ENCODE measurements at regions not wholly inside any gene's neighbourhood (a gene's known extent, or its start where the extent isn't known, plus 50 kb on each side); places are given as distances from the start of the nearest gene placed in this dataset.

GRCh38 chr1:195709821-195710220 is 898.4 kb downstream of the KCNT2 start:
- Mint-ChIP-seq H3K36me3 (ENCODE audit: insufficient read depth, unreplicated experiment) (no peaks in the 10 kb centered on the region), H3K27ac (ENCODE audit: low read depth, unreplicated experiment) (no peak overlapping the region), H3K4me1 (ENCODE audit: insufficient read depth, unreplicated experiment) (peaks cover 6% of the 10 kb centered on the region), H3K4me3 (ENCODE audit: unreplicated experiment) (no peak overlapping the region), H3K9me3 (ENCODE audit: unreplicated experiment) (no peaks in the 10 kb centered on the region), H3K27me3 (ENCODE audit: insufficient read depth, unreplicated experiment) (no peaks in the 10 kb centered on the region)
- DNase-seq (ENCODE audit: unreplicated experiment) = no peak
- BruUV-seq (replicated peaks) = no TSS peak
- POLR2A ChIA-PET = interaction anchor here (0.7 kb wide), 1 partner anchor 1959 kb away, joined by 3 read pairs; no protein-coding TSS in a partner anchor
- CTCF ChIA-PET = interaction anchor here (0.6 to 0.8 kb wide), 3 partner anchors 16 to 353 kb away, joined by 3 to 4 read pairs (median 3); no protein-coding TSS in a partner anchor
- intact Hi-C loops (cut with micrococcal nuclease) = no loop called here
- TF ChIP-seq CTCF (IDR thresholded peaks at IDR 0.05; ENCODE audit: unreplicated experiment) = no peak

- no peak overlapping the region for H3K27ac Mint-ChIP-seq (ENCODE audit: low read depth, unreplicated experiment)
- H3K4me1 Mint-ChIP-seq (ENCODE audit: insufficient read depth, unreplicated experiment) = peaks cover 1% of the 10 kb centered on the region
- no peaks in the 10 kb centered on the region for H3K9me3 Mint-ChIP-seq (ENCODE audit: unreplicated experiment)
- no peak for DNase-seq (ENCODE audit: unreplicated experiment)
- intact Hi-C loops (cut with micrococcal nuclease) = no loop called here
- ChIA-PET CTCF (interaction anchor here (0.6 to 1.1 kb wide), 2 partner anchors 13 to 484 kb away, joined by 4 to 5 read pairs; no protein-coding TSS in a partner anchor), POLR2A (no interaction called here)
- no peaks in the 10 kb centered on the region for H3K27me3 Mint-ChIP-seq (ENCODE audit: insufficient read depth, unreplicated experiment)
- no peak for TF ChIP-seq CTCF (IDR thresholded peaks at IDR 0.05; ENCODE audit: unreplicated experiment)
- H3K4me3 Mint-ChIP-seq (ENCODE audit: unreplicated experiment) = no peak overlapping the region
- peaks cover under 1% of the 10 kb centered on the region for H3K36me3 Mint-ChIP-seq (ENCODE audit: insufficient read depth, unreplicated experiment)
- BruUV-seq (replicated peaks) = no TSS peak
Observed at GRCh38 chr1:195704028-195704427, 904.2 kb downstream of the KCNT2 start.

- no peaks in the 10 kb centered on the region for H3K9me3 Mint-ChIP-seq (ENCODE audit: unreplicated experiment)
- DNase-seq (ENCODE audit: unreplicated experiment) = no peak
- TF ChIP-seq CTCF (IDR thresholded peaks at IDR 0.05; ENCODE audit: unreplicated experiment) = no peak
- no TSS peak for BruUV-seq (replicated peaks)
- CTCF ChIA-PET = no interaction called here
- no peaks in the 10 kb centered on the region for H3K27me3 Mint-ChIP-seq (ENCODE audit: insufficient read depth, unreplicated experiment)
- intact Hi-C loops (cut with micrococcal nuclease) = no loop called here
- peaks cover 5% of the 10 kb centered on the region for H3K36me3 Mint-ChIP-seq (ENCODE audit: insufficient read depth, unreplicated experiment)
- peaks cover 5% of the 10 kb centered on the region for H3K4me1 Mint-ChIP-seq (ENCODE audit: insufficient read depth, unreplicated experiment)
- H3K4me3 Mint-ChIP-seq (ENCODE audit: unreplicated experiment) = no peak overlapping the region
- H3K27ac Mint-ChIP-seq (ENCODE audit: low read depth, unreplicated experiment) = no peak overlapping the region
- POLR2A ChIA-PET = interaction anchor here (0.6 kb wide), 1 partner anchor 736 kb away, joined by 3 read pairs; no protein-coding TSS in a partner anchor
Observed at GRCh38 chr1:195701149-195701548, 907.1 kb downstream of the KCNT2 start.

- no peak for DNase-seq (ENCODE audit: unreplicated experiment)
- peaks cover 5% of the 10 kb centered on the region for H3K4me1 Mint-ChIP-seq (ENCODE audit: insufficient read depth, unreplicated experiment)
- no peaks in the 10 kb centered on the region for H3K9me3 Mint-ChIP-seq (ENCODE audit: unreplicated experiment)
- H3K36me3 Mint-ChIP-seq (ENCODE audit: insufficient read depth, unreplicated experiment) = peaks cover 5% of the 10 kb centered on the region
- ChIA-PET CTCF (interaction anchor here (0.6 to 0.7 kb wide), 4 partner anchors 34 to 1868 kb away, joined by 3 to 5 read pairs (median 4); no protein-coding TSS in a partner anchor), POLR2A (no interaction called here)
- no TSS peak for BruUV-seq (replicated peaks)
- H3K27ac Mint-ChIP-seq (ENCODE audit: low read depth, unreplicated experiment) = no peak overlapping the region
- intact Hi-C loops (cut with micrococcal nuclease) = no loop called here
- no peaks in the 10 kb centered on the region for H3K27me3 Mint-ChIP-seq (ENCODE audit: insufficient read depth, unreplicated experiment)
- no peak overlapping the region for H3K4me3 Mint-ChIP-seq (ENCODE audit: unreplicated experiment)
- no peak for TF ChIP-seq CTCF (IDR thresholded peaks at IDR 0.05; ENCODE audit: unreplicated experiment)
Observed at GRCh38 chr1:195697130-195697529, 911.1 kb downstream of the KCNT2 start.
